ENCODE measurements at regions not wholly inside any gene's neighbourhood (a gene's known extent, or its start where the extent isn't known, plus 50 kb on each side); places are given as distances from the start of the nearest gene placed in this dataset.
"Not testable (repeated sequence)": the region's sequence is repeated elsewhere in the genome, so short reads cannot be mapped to it uniquely, and the experiment has no call there.

DNA sequence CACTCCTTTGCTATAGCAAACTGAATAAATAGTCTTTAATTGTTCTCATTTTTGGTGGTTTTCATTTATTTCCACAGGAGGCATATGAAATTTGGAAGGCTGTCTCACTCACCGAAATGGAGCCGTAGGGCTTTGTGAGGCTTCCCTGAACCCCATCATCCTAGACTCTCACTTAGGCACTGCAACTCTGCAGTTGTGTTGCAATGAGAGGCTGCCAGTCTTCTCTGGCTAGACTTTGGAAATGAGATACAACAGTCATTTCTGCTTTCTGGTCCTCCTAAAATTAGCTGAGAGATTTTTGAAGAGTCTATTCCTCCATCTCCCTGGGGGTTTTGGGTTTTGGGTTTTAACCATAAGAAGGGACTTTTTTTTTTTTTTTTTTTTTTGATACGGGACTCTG, 146.5 kb downstream of the SH3BGRL start:
- no peak for FAIRE-seq

DNA sequence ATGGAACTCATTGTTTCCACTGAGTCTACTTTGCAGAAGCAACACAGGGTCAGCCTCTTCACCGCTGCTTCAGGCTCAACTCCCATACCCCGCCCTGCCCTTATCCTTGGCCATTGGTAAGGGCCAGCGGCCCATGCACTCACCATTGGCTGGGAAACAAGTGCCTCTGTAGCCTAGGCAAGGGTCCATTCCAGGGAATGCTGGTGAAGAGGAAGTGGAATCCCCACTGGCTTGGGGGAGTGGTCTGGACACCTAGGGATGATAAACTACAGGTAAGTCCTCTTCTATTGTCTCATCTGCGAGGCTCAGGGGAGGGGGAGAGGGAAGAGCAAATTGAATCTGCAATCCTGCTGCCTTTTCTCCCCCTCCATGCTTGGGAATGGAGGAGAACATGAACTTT, 153.1 kb downstream of the SH3BGRL start:
- FAIRE-seq: no peak

- FAIRE-seq: no peak
Measured at GRCh38 chrX:81355436-81355835, 153.5 kb downstream of the SH3BGRL start.

GRCh38 chrX:81367291-81367690, 165.4 kb downstream of the SH3BGRL start:
- FAIRE-seq: no peak

DNA sequence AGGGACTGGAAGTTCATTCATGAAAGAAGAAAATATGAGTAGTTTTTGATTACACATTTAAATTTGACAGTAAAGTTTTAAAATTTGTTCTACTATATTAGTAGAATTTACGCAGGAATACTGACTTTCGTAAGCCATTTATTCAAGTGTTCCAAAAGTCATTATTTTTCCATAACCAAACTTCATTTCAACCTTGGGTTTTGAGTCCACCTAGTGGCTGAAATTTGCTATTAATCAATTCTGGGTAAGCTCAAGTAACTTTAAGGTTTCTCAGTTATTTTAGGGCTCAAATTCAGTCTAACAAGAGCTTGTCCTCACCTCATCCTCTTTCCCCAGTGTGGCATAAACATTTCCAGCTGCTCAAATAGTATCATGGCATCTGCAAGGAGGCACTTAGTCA, 175.4 kb downstream of the SH3BGRL start:
- FAIRE-seq: peak; percentile 93

GRCh38 chrX:81378560-81378959, 176.7 kb downstream of the SH3BGRL start:
- FAIRE-seq: no peak

- no peak for FAIRE-seq
Measured at GRCh38 chrX:81390237-81390636, 188.3 kb downstream of the SH3BGRL start.

- FAIRE-seq: no peak
Measured at GRCh38 chrX:81392396-81392795, 190.5 kb downstream of the SH3BGRL start.

GRCh38 chrX:81405781-81406180, 203.9 kb downstream of the SH3BGRL start:
- FAIRE-seq: peak; percentile 6

DNA sequence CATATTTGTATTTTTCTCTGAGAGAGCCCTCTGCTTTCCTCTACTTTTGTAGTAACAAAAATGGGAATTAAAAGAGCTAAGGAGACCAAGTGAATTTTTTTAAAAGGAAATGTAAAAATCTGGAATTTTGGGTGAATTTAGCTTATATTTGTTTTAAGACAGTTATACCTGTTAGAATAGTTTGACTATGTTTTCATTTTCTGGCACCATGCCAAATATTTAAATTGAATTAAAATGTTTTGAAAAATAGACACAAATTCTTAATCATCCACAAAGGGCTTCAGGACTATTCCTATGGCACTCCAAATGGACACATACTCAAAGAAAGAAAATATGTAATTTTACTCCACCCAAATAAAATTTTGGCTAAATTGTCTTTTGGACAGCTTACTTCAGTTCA, 209.6 kb downstream of the SH3BGRL start:
- FAIRE-seq: no peak

GRCh38 chrX:81412428-81412827, 210.5 kb downstream of the SH3BGRL start:
- FAIRE-seq: no peak

DNA sequence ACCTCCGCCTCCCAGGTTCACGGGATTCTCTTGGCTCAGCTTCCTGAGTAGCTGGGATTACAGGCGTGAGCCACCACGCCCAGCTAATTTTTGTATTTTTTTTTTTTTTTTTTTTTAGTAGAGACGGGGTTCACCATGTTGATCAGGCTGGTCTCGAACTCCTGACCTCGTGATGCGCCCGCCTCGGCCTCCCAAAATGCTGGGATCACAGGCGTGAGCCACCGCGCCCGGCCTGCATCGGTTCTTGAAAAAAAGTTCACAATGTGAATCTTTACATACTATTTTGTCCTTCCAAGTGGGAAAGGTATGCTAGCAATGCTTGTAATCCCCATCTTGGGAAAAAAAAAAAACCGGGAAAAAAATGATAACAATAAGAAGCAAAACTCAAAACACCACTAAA, 211.0 kb downstream of the SH3BGRL start:
- not testable (repeated sequence) for FAIRE-seq

GRCh38 chrX:81414630-81415029, 212.7 kb downstream of the SH3BGRL start:
- FAIRE-seq: peak; percentile 27

All from A204.1 (cell line).